ENCODE measurements at regions not wholly inside any gene's neighbourhood (a gene's known extent, or its start where the extent isn't known, plus 50 kb on each side); places are given as distances from the start of the nearest gene placed in this dataset.

GRCh38 chr9:25224309-25224708, 453.9 kb downstream of the TUSC1 start:
- DNase-seq (ENCODE audit: low read depth) = no peak
- TF ChIP-seq CTCF (conservative IDR thresholded peaks at IDR 0.05; ENCODE audit: low read depth, low read length) = no peak

GRCh38 chr9:25212361-25212760, 465.9 kb downstream of the TUSC1 start:
- no peak for DNase-seq (ENCODE audit: low read depth)
- TF ChIP-seq CTCF (conservative IDR thresholded peaks at IDR 0.05; ENCODE audit: low read depth, low read length) = no peak
- H3K4me3 ChIP-seq (ENCODE audit: low read length) = no peak overlapping the region

More at GRCh38 chr9:25224309-25224708, 453.9 kb downstream of the TUSC1 start:
- H3K4me3 ChIP-seq (ENCODE audit: low read length) = no peak overlapping the region

- peak; percentile 51 for DNase-seq (ENCODE audit: low read depth)
- H3K4me3 ChIP-seq (ENCODE audit: low read length) = no peak overlapping the region
- no peak for TF ChIP-seq CTCF (conservative IDR thresholded peaks at IDR 0.05; ENCODE audit: low read depth, low read length)
Observed at GRCh38 chr9:25207402-25208195, 470.6 kb downstream of the TUSC1 start.

- TF ChIP-seq CTCF (conservative IDR thresholded peaks at IDR 0.05; ENCODE audit: low read depth, low read length) = no peak
- DNase-seq (ENCODE audit: low read depth) = no peak
- no peak overlapping the region for H3K4me3 ChIP-seq (ENCODE audit: low read length)
Observed at GRCh38 chr9:25206027-25206426, 472.2 kb downstream of the TUSC1 start.

GRCh38 chr9:25205285-25205684, 473.0 kb downstream of the TUSC1 start:
- no peak overlapping the region for H3K4me3 ChIP-seq (ENCODE audit: low read length)
- DNase-seq (ENCODE audit: low read depth) = no peak

GRCh38 chr9:25177858-25178257, 500.4 kb downstream of the TUSC1 start:
- no peak for DNase-seq (ENCODE audit: low read depth)

More at GRCh38 chr9:25205285-25205684, 473.0 kb downstream of the TUSC1 start:
- TF ChIP-seq CTCF (conservative IDR thresholded peaks at IDR 0.05; ENCODE audit: low read depth, low read length) = no peak

More at GRCh38 chr9:25177858-25178257, 500.4 kb downstream of the TUSC1 start:
- H3K4me3 ChIP-seq (ENCODE audit: low read length) = no peak overlapping the region
- TF ChIP-seq CTCF (conservative IDR thresholded peaks at IDR 0.05; ENCODE audit: low read depth, low read length) = no peak

All from retinal pigment epithelial cell (primary cell).